Fibroblast of villous mesenchyme (primary cell): ENCODE measurements at regions not wholly inside any gene's neighbourhood (a gene's known extent, or its start where the extent isn't known, plus 50 kb on each side); places are given as distances from the start of the nearest gene placed in this dataset.

ENCODE experiments used
- DNase-seq: peaks from one replicate; pipeline ENCODE4 v3.0.0-alpha.2; 2010; ENCODE audit warnings: low read depth
- H3K4me3 ChIP-seq: 2 replicates; pipeline ENCODE4 v1.5.1; 2011; ENCODE audit warnings: low read depth, mild to moderate bottlenecking, low read length
- TF ChIP-seq, protein P1 (sequence below): IDR thresholded peaks from 2 replicates; pipeline ENCODE4 v1.5.1; 2012; ENCODE audit warnings: low read depth, mild to moderate bottlenecking, low read length; ENCODE audit not compliant: insufficient read depth

DNA sequence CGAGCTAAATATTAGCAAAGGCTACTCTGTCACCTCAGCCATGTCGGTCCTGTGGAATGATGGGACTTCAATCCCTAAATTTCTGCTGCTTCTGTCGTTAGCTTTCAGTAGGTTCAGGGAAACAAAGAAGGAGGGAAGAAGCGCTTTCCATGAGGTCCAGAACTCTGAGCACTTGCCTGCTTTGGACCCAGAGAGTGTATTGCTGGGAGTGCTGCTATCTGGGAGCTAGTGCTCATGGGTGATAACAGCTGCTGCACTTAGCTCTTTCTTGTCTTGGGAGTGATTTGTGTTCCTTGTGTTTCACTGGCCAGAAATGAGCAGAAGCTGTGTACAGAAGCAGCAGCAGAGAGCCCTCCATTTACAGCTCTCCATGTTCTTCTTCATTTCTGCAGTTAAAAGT, 369.8 kb downstream of the DIPK2A start:
- no peak for DNase-seq
- TF ChIP-seq, protein P1, sequence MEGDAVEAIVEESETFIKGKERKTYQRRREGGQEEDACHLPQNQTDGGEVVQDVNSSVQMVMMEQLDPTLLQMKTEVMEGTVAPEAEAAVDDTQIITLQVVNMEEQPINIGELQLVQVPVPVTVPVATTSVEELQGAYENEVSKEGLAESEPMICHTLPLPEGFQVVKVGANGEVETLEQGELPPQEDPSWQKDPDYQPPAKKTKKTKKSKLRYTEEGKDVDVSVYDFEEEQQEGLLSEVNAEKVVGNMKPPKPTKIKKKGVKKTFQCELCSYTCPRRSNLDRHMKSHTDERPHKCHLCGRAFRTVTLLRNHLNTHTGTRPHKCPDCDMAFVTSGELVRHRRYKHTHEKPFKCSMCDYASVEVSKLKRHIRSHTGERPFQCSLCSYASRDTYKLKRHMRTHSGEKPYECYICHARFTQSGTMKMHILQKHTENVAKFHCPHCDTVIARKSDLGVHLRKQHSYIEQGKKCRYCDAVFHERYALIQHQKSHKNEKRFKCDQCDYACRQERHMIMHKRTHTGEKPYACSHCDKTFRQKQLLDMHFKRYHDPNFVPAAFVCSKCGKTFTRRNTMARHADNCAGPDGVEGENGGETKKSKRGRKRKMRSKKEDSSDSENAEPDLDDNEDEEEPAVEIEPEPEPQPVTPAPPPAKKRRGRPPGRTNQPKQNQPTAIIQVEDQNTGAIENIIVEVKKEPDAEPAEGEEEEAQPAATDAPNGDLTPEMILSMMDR, result no peak
- H3K4me3 ChIP-seq, result no peak overlapping the region

DNA sequence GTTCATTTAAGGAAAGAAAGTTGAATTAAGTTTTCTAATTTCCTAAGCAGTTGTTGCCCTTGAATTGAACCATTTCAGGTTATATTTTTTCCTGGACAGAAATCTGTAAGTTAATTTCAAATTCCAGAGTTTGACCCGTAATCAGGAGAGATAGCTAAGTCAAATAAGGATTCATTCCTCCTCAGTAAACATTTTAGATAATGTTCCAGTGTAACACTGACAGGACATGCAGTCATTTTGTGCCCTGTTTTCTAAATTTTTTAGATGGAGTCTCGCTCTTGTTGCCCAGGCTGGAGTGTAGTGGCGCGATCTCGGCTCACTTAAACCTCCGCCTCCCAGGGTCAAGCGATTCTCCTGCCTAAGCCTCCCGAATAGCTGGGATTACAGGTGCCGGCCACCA, 371.7 kb downstream of the DIPK2A start:
- no peak overlapping the region for H3K4me3 ChIP-seq
- TF ChIP-seq, protein P1, result no peak
- DNase-seq, result no peak

DNA sequence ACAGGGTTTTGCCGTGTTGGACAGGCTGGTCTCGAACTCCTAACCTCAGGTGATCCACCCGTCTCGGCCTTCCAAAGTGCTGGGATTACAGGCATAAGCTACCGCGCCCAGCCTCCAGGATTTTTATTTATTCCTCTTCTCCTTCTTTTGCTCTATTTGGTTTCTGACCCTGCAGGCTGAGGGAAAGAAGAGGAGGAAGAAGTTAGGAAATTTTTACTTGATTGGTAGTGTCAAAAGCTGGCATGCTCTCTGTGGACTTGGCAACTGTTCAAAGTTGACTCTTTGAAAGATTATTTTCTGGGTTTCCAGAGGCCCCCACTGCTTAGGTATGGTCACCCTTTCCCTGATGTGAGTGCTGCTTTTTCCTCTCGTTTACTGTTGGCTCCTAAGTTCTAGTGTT, 372.2 kb downstream of the DIPK2A start:
- TF ChIP-seq, protein P1, result no peak
- no peak for DNase-seq
- no peak overlapping the region for H3K4me3 ChIP-seq

DNA sequence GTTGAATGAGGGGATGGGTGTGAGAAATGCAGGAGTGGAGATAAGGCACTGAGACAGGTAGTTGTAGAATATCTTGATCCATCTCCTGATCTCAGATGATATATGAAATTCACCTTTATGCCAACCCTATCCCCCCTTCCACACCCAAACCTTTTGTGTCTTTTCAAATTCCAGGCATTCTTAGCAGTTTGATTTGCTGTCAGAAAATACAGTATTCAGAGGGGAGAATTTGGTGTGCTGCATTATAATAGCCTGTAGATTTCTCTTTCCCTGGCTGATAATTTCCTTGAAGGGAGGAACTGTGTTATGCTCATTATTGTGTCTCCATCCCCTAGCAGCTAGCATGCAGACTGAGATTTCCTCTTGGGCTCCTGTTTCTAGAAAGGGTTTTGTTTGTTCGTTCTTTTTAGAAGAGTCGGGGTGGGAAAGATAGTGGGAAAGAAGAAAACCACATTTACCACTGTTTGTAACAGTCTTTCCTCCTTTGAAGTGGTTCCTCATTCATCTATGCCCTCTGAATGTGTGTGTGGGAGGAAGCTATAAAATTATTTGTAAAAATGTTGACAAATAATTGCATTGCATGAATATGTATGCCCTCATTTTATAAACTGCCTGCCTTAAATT, 373.4 kb downstream of the DIPK2A start:
- DNase-seq, result no peak
- H3K4me3 ChIP-seq, result no peak overlapping the region
- TF ChIP-seq, protein P1, result no peak

DNA sequence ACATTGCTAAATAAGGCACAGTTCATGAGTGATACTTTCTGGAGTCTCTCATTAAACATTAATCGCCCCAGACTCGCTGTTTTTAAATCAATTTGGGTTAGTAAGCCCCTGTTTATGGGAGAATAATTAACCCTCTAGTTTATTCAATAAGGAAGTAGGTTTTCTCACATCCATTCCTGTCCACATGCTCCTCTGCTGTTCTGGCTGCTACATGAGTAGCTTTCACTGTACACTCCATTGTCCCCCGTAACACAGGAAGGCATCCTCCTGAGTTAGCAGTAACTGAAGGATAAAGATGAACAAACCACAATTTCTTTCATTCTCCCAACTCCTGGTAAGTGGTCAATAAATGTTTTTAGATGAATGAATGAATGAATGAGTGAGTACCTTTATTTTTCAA, 378.5 kb downstream of the DIPK2A start:
- DNase-seq, result no peak
- TF ChIP-seq, protein P1, result no peak
- H3K4me3 ChIP-seq, result no peak overlapping the region

DNA sequence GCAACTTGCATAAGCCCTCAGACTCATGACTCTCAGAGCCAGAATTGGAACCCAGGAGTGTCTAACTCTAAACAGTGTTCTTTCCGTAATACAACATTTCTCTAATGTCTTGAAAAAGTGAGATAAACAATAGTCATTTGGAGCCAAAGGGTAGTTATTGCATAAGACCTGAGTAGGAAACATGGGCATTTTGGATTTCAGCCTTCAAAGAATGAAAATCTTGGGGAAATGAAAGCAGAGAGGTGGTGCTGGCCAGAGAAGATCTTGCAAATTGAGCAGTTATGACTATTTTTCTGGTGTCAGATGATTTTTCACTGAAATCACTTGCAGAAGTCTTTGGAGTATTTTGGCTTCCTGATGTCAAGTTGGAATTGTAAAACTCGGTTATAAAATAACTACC, 379.4 kb downstream of the DIPK2A start:
- no peak overlapping the region for H3K4me3 ChIP-seq
- TF ChIP-seq, protein P1, result no peak
- no peak for DNase-seq

DNA sequence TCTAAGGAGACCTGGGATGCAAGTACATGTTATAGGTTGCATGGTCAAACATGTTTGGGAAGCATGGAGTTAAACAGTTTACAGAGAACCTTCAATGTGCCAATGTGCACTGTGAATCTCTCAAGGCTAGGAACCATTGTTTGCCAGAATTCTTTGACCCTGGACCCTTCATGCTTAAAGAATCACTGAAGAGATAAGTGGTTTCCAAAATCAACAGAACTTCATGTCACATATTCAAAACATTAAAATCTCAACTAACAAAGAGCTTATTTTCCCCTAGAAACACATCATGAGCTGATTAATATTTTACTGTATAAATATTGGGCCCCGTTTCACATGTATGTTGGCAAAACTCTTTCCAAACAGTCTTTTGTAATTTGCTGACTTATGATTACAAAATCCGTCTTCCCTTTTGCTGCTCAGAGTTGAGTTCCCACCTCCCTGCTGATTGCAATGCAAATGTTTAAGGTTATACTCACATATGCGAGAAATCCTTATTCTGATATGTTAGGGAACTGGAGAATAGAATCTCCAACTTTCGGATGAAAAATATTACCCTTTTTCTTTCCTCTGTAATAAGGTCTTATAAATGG, 380.2 kb downstream of the DIPK2A start:
- TF ChIP-seq, protein P1, result no peak
- DNase-seq, result no peak
- no peak overlapping the region for H3K4me3 ChIP-seq
